ENCODE measurements at regions not wholly inside any gene's neighbourhood (a gene's known extent, or its start where the extent isn't known, plus 50 kb on each side); places are given as distances from the start of the nearest gene placed in this dataset.
"Not testable (repeated sequence)": the region's sequence is repeated elsewhere in the genome, so short reads cannot be mapped to it uniquely, and the experiment has no call there.

DNA sequence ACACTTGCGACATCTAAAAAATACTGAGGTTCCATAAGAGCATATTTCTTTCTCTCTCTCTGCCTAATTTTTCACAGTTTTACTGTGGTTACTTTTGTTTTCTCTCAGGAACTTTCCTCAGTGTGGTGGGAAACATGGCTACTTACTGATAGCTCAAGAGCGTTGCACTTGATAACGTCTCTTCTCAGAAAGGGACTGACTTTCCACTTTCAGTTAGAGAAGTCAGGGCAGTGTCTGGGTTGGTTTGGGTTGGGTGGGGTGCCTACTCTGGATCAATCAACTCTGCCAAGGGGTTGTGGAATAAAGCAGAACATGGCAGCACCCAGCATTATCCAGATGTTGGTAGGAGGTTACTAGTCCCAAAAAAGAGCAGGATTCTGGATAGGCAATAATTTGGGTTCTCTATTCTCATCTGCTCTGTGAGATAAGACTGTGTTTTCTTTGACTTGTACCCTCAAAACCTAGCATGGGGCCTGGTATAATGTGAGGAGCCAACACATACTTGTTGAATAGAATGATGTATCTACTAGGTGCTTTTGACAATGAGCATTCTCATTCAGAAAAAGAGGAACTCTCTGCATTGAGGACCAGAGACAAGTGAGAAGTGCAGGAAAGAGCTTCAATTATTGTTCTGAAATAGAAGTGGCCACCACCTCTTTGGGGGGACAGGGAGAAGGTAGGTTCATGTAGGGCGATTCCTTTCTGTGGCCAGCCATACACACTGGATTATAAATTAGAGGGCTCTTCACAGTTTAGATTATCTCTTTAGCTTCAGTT, 315.7 kb downstream of the REEP3 start:
- TF ChIP-seq, protein P1, sequence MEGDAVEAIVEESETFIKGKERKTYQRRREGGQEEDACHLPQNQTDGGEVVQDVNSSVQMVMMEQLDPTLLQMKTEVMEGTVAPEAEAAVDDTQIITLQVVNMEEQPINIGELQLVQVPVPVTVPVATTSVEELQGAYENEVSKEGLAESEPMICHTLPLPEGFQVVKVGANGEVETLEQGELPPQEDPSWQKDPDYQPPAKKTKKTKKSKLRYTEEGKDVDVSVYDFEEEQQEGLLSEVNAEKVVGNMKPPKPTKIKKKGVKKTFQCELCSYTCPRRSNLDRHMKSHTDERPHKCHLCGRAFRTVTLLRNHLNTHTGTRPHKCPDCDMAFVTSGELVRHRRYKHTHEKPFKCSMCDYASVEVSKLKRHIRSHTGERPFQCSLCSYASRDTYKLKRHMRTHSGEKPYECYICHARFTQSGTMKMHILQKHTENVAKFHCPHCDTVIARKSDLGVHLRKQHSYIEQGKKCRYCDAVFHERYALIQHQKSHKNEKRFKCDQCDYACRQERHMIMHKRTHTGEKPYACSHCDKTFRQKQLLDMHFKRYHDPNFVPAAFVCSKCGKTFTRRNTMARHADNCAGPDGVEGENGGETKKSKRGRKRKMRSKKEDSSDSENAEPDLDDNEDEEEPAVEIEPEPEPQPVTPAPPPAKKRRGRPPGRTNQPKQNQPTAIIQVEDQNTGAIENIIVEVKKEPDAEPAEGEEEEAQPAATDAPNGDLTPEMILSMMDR (IDR thresholded peaks at IDR 0.05; ENCODE audit: borderline replicate concordance, control extremely low read depth, extremely low read depth, insufficient read depth, missing control alignments), result no peak
- no peak for DNase-seq (ENCODE audit: low spot score)
- in situ Hi-C loops (cut with MboI; ENCODE audit: low sequenced_read_pairs, unreplicated experiment), result no loop called here

DNA sequence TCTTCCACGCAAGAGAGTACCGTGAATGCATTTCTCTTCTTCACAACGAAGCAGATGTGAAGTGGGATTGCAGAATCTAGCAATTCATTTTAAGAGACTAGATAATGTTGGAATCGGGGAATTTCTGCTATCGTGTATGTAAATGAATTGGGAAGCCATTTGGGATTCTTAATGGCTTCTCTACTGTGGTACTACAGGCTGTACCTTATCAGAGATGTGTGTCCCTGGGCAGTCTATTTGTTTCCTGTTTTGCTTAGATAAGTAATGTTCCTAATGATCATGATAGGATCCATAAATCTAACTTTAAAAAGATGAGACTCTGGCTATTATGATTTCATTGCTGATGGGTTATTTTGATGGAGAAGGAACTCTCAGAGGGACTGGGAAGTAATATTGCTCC, 320.6 kb downstream of the REEP3 start:
- in situ Hi-C loops (cut with MboI; ENCODE audit: low sequenced_read_pairs, unreplicated experiment), result no loop called here
- DNase-seq (ENCODE audit: low spot score), result no peak
- TF ChIP-seq, protein P1 (IDR thresholded peaks at IDR 0.05; ENCODE audit: borderline replicate concordance, control extremely low read depth, extremely low read depth, insufficient read depth, missing control alignments), result no peak

DNA sequence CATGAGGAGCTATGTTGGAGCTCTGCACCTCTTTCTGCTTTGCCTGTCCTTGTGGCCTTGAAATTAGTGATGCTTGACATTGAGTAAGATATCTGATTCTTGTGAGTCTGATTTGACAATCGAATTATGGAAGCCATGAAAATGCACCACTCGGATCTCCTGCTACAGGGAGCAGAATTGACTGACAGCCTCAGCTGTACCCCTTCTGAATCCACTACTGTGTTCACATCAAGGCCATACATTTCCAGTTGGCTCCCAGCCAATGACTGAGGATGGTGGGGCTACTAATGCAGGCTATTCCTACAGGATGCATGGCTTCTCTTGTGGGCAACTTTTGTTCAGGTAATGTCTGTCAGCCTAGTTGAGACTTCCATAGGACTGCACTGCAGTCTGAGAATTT, 321.9 kb downstream of the REEP3 start:
- in situ Hi-C loops (cut with MboI; ENCODE audit: low sequenced_read_pairs, unreplicated experiment), result no loop called here
- DNase-seq (ENCODE audit: low spot score), result no peak
- TF ChIP-seq, protein P1 (IDR thresholded peaks at IDR 0.05; ENCODE audit: borderline replicate concordance, control extremely low read depth, extremely low read depth, insufficient read depth, missing control alignments), result no peak

DNA sequence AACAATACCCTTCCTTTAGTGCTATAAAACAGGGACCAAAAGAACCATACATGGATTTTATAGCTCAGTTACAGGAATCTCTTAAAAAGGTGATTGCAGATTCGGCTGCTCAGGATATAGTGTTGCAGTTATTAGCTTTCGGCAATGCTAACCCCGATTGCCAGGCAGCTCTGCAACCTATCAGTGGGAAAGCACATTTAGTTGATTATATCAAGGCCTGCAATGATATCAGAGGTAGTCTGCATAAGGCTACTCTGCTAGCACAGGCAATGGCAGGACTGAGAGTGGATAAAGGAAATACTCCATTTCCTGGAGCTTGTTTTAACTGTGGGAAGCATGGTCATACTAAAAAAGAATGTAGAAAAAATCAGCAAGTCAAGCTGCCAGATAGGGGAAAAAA, 327.7 kb downstream of the REEP3 start:
- DNase-seq (ENCODE audit: low spot score); in situ Hi-C loops (cut with MboI; ENCODE audit: low sequenced_read_pairs, unreplicated experiment): not testable (repeated sequence)

DNA sequence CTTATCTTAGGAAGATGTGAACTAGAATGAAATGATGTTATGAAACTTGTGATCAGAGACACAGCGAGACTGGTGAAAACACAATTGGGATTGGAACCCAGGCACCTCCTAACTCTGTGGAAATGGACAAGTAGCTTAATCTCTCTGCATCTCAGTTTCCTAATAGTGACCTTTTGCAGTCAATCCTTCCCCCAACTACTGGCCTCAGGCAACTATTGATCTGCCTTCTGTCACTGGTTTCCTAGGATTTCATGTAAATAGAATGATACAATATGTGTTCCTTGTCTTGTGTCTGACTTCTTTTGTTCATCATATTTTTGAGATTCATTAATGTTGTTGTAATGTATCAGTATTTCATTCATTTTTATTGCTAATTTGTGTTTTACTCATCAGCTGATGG, 341.7 kb downstream of the REEP3 start:
- in situ Hi-C loops (cut with MboI; ENCODE audit: low sequenced_read_pairs, unreplicated experiment), result no loop called here

DNA sequence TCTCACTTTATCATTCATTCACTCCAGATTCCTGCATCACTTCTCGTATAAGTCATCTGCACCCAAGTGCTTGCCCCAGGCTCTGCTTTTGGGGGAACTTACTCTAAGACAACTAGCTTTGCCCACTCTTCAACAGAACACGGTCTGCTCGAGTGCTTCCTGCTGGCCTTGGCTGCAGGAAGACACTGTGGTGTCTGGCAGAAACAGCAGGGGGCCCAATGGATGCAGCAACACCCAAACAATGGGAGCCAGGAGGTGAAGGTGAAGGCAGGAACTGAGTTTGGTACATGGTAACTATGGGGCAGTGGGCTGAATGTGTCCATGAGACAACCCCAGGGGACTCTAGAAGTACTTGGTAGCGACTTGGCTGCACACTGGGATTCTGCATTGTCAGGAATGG, 344.0 kb downstream of the REEP3 start:
- TF ChIP-seq, protein P1 (IDR thresholded peaks at IDR 0.05; ENCODE audit: borderline replicate concordance, control extremely low read depth, extremely low read depth, insufficient read depth, missing control alignments), result no peak
- in situ Hi-C loops (cut with MboI; ENCODE audit: low sequenced_read_pairs, unreplicated experiment), result no loop called here
- DNase-seq (ENCODE audit: low spot score), result no peak

More for the DNA sequence above, 341.7 kb downstream of the REEP3 start:
- TF ChIP-seq, protein P1 (IDR thresholded peaks at IDR 0.05; ENCODE audit: borderline replicate concordance, control extremely low read depth, extremely low read depth, insufficient read depth, missing control alignments), result no peak
- DNase-seq (ENCODE audit: low spot score), result no peak

DNA sequence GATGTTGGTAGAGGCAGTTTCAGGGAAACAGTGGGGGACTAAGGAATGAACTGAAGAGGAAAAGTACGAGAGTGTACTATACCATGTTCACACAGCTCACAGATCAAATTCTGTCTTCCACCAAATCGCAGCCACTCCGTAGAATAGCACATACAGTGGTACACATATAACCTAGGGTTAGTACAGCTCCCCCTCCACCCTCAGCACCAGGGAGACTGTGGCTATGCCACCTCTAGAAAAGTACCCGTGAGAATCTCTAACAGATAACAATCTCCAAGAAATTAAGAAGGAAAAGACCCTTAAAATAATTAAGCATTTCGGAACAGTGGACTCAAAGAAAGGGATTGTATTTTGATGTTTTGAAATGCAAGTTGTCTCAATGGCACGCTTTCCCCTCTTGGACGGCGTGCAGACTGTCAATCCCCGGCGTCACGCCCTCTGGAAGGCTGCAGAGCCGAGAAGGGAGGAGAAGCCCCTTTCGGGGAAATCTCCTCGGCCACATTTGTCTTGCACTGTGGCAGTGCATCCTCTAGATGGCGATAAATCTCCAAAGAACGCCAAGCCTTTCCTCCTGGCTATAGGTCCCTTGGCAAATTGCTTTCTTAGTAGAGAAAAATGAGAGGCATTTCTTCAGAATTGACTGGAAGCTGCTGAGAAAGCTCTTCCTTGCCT, 345.0 kb downstream of the REEP3 start:
- peak; percentile 65 for DNase-seq (ENCODE audit: low spot score)
- TF ChIP-seq, protein P1 (IDR thresholded peaks at IDR 0.05; ENCODE audit: borderline replicate concordance, control extremely low read depth, extremely low read depth, insufficient read depth, missing control alignments), result peak; percentile 88
- in situ Hi-C loops (cut with MboI; ENCODE audit: low sequenced_read_pairs, unreplicated experiment), result no loop called here

Measured in GM13976 (cell line).